LNCaP clone FGC (cell line): ENCODE measurements at regions not wholly inside any gene's neighbourhood (a gene's known extent, or its start where the extent isn't known, plus 50 kb on each side); places are given as distances from the start of the nearest gene placed in this dataset.

ENCODE experiments used
- DNase-seq: peaks from one replicate; pipeline ENCODE4 v3.0.0-alpha.2; 2011; ENCODE audit warnings: low read depth
- H3K4me3 ChIP-seq: 2 replicates; pipeline ENCODE4 v1.5.1; 2011; ENCODE audit warnings: mild to moderate bottlenecking, low read depth, low read length, control low read depth
- TF ChIP-seq, protein P1 (sequence below): IDR thresholded peaks from 2 replicates; pipeline ENCODE4 v1.5.1; 2012; ENCODE audit warnings: mild to moderate bottlenecking; ENCODE audit not compliant: control insufficient read depth, insufficient read depth; ENCODE audit errors: extremely low read depth

DNA sequence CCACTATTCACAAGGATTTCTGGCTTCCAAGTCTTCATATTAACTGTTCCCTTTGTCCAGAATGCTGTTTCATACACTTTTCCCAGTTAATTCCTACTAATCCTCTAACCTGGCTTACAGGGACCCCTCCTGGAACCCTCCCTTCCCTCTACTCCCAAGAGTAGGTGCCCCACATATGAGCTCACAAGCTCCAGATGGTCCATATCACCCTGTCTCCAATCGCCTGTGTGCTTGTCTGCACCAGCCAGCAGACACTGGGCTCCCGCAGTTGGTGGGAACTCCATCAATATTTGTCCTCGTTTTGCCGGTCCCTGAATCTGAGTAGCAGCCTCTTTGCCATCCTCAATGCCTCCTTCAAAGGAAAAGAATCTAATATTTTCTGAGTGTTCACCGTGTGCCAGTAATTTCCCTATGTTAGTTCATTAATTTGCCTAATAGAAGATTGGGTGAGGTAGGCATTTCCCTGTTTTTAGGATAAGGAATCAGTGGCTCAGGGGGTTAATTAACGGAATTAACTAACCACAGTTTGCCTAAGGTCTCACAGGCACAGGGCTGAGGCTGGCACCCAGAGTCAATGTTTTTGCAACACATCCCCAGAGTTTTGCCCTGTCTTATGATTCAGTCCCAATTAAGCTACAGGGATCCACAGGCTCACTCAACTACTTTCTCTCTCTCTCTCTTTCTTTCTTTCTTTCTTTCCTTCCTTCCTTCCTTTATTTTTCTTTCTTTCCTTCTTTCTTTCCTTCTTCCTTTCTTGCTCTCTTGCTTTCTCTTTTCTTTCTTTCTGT, 141.6 kb upstream of the CYP1B1 start:
- H3K4me3 ChIP-seq = no peak overlapping the region
- no peak for DNase-seq
- TF ChIP-seq, protein P1, sequence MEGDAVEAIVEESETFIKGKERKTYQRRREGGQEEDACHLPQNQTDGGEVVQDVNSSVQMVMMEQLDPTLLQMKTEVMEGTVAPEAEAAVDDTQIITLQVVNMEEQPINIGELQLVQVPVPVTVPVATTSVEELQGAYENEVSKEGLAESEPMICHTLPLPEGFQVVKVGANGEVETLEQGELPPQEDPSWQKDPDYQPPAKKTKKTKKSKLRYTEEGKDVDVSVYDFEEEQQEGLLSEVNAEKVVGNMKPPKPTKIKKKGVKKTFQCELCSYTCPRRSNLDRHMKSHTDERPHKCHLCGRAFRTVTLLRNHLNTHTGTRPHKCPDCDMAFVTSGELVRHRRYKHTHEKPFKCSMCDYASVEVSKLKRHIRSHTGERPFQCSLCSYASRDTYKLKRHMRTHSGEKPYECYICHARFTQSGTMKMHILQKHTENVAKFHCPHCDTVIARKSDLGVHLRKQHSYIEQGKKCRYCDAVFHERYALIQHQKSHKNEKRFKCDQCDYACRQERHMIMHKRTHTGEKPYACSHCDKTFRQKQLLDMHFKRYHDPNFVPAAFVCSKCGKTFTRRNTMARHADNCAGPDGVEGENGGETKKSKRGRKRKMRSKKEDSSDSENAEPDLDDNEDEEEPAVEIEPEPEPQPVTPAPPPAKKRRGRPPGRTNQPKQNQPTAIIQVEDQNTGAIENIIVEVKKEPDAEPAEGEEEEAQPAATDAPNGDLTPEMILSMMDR = no peak

DNA sequence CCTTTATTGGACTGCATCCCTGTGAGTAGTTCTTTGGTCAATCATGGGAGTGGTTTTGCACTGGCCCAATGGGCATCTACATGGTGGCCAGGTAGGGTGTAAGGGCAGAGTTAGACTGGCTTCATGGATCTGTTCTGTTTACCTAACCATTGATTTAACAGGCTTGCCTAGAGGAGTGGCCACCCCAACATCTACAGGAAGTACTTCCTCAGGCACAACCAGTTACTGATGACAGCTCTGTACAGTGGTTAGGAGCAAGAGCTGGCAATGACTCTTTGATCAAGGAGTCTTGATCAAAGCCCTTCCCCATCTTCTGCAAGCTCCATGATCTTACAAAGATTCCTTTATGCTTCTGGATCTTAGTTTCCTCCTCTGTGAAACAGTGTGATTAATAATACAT, 140.9 kb upstream of the CYP1B1 start:
- H3K4me3 ChIP-seq = no peak overlapping the region
- no peak for DNase-seq
- TF ChIP-seq, protein P1 = no peak

DNA sequence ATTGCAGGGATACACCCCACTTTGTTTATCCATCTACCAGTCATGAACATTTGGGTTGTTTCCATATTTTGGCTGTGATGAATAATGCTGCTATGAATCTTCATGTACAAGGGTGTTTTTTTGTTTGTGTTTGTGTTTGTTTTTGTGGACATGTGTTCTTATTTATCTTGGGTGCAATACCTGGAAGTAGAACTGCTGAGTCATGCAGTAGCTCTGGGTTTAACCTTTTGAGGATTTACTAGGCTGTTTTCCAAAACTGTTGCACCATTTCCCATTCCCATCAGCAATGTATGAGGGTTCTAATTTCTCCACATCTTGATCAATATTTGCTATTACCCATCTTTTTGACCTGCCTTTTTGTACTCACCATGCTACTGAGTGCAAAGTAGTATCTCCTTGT, 140.0 kb upstream of the CYP1B1 start:
- TF ChIP-seq, protein P1 = no peak

GRCh38 chr2:38215522-38215921, 139.6 kb upstream of the CYP1B1 start:
- DNase-seq = no peak
- TF ChIP-seq, protein P1 = no peak
- H3K4me3 ChIP-seq = no peak overlapping the region

More for the DNA sequence above, 140.0 kb upstream of the CYP1B1 start:
- H3K4me3 ChIP-seq = no peak overlapping the region
- peak; percentile 61 for DNase-seq

GRCh38 chr2:38214209-38214717, 138.3 kb upstream of the CYP1B1 start:
- H3K4me3 ChIP-seq = no peak overlapping the region
- TF ChIP-seq, protein P1 = no peak
- DNase-seq = no peak

GRCh38 chr2:38213619-38214167, 137.7 kb upstream of the CYP1B1 start:
- TF ChIP-seq, protein P1 = no peak
- H3K4me3 ChIP-seq = no peak overlapping the region
- DNase-seq = no peak

GRCh38 chr2:38212312-38212711, 136.4 kb upstream of the CYP1B1 start:
- TF ChIP-seq, protein P1 = no peak
- no peak overlapping the region for H3K4me3 ChIP-seq
- no peak for DNase-seq
